ENCODE measurements at regions not wholly inside any gene's neighbourhood (a gene's known extent, or its start where the extent isn't known, plus 50 kb on each side); places are given as distances from the start of the nearest gene placed in this dataset.
"Not testable (repeated sequence)": the region's sequence is repeated elsewhere in the genome, so short reads cannot be mapped to it uniquely, and the experiment has no call there.

- DNase-seq; POLR2A ChIA-PET; H3K4me1 Mint-ChIP-seq; ATAC-seq (ENCODE audit: low read depth); H3K27me3 Mint-ChIP-seq; H3K27ac Mint-ChIP-seq; H3K4me3 Mint-ChIP-seq; H3K36me3 Mint-ChIP-seq: not testable (repeated sequence)
- H3K9me3 Mint-ChIP-seq: peaks cover 45% of the 10 kb centered on the region
Observed at GRCh38 chr21:10347675-10348074, 173.7 kb upstream of the TPTE start.

GRCh38 chr21:10348150-10348549, 173.2 kb upstream of the TPTE start:
- H3K27me3 Mint-ChIP-seq; H3K27ac Mint-ChIP-seq; H3K36me3 Mint-ChIP-seq; DNase-seq; H3K4me3 Mint-ChIP-seq; ATAC-seq (ENCODE audit: low read depth); POLR2A ChIA-PET; H3K4me1 Mint-ChIP-seq: not testable (repeated sequence)
- H3K9me3 Mint-ChIP-seq: peaks cover 49% of the 10 kb centered on the region

DNA sequence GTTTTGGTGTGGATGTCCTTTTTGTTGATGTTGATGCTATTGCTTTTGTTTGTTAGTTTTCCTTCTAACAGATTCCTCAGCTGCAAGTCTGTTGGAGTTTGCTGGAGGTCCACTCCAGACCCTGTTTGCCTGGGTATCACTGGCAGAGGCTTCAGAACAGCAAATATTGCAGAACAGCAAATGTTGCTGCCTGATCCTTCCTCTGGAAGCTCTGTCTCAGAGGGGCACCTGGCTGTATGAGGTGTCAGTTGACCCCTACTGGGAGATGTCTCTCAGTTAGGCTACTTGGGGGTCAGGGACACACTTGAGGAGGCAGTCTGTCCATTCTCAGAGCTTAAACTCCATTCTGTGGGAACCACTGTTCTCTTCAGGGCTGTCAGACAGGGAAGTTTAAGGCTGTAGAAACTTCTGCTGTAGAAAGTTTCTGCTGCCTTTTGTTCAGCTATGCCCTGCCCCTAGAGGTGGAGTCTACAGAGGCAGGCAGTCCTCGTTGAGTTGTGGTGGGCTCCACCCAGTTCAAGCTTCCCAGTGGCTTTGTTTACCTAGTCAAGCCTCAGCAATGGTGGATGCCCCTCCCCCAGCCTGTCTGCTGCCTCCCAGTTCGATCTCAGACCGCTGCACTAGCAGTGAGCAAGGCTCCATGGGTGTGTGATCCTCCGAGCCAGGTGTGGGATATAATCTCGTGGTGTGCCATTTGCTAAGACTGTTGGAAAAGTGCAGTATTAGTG, 166.4 kb upstream of the TPTE start:
- ATAC-seq (ENCODE audit: low read depth); H3K4me3 Mint-ChIP-seq; H3K27ac Mint-ChIP-seq; DNase-seq; H3K36me3 Mint-ChIP-seq; H3K4me1 Mint-ChIP-seq; POLR2A ChIA-PET; H3K27me3 Mint-ChIP-seq: not testable (repeated sequence)
- H3K9me3 Mint-ChIP-seq: peaks cover 53% of the 10 kb centered on the region

- H3K4me3 Mint-ChIP-seq; H3K27me3 Mint-ChIP-seq; H3K36me3 Mint-ChIP-seq; H3K27ac Mint-ChIP-seq; ATAC-seq (ENCODE audit: low read depth); DNase-seq; H3K4me1 Mint-ChIP-seq; POLR2A ChIA-PET: not testable (repeated sequence)
- H3K9me3 Mint-ChIP-seq: peaks cover 40% of the 10 kb centered on the region
Observed at GRCh38 chr21:10359120-10359519, 162.3 kb upstream of the TPTE start.

DNA sequence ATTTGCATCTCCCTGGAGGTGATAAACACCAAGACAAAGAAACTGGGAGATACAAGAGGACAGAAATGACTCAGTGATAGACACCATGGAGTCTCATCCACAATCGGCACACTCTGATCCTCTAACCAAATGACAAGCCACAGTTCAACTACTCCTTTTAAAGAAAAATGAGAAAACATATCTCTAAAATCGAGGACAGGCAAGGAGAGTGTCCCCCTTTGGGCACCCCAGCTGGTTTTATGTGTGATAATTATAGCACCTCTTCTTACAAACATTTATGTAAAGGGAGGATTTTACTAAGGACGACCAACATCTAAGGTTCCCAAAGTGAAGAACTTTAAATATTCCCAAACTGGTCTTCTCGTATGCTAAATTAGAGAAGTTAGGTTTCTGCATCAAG, 161.5 kb upstream of the TPTE start:
- H3K36me3 Mint-ChIP-seq; DNase-seq; H3K27ac Mint-ChIP-seq; H3K4me3 Mint-ChIP-seq; H3K27me3 Mint-ChIP-seq; H3K4me1 Mint-ChIP-seq; POLR2A ChIA-PET; ATAC-seq (ENCODE audit: low read depth): not testable (repeated sequence)
- peaks cover 36% of the 10 kb centered on the region for H3K9me3 Mint-ChIP-seq

DNA sequence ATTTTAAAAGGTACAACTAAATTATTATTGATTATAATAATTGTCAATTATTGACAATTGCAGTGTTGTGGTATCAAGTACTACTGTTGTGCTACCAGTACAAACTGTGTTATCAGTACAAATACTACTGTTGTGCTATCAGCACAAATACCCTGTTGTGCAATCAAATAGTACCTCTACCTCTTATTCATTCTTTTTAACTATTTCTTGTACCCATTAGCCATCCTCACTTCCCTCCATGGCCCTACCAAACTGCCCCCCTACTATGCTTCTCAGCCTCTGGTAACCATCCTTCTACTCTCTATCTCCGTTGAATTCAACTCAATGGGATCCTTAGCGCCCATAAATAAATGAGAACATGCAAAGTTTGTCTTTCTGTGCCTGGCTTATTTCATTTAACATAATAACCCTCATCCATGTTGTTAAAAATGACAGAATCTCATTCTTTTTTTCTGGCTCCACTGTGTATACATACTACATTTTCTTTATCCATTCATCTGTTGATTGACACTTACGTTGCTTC, 160.1 kb upstream of the TPTE start:
- H3K4me1 Mint-ChIP-seq; H3K27ac Mint-ChIP-seq; H3K4me3 Mint-ChIP-seq; DNase-seq; ATAC-seq (ENCODE audit: low read depth); H3K36me3 Mint-ChIP-seq; H3K27me3 Mint-ChIP-seq; POLR2A ChIA-PET: not testable (repeated sequence)
- H3K9me3 Mint-ChIP-seq: peaks cover 30% of the 10 kb centered on the region

DNA sequence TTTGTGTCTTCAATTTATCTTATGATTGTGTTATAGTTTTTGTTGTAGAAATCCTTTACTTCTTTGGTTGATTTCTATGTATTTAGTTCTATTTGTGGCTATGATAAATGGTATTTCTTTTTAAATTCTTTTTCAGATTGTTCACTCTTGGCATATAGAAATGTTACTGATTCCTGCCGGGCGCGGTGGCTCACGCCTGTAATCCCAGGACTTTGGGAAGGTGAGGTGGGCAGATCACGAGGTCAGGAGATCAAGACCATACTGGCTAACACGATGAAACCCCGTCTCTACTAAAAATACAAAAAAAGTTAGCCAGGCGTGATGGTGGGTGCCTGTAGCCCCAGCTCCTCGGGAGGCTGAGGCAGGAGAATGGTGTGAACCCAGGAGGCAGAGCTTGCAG, 158.6 kb upstream of the TPTE start:
- H3K27me3 Mint-ChIP-seq; H3K36me3 Mint-ChIP-seq; POLR2A ChIA-PET; DNase-seq; H3K4me1 Mint-ChIP-seq; H3K27ac Mint-ChIP-seq; ATAC-seq (ENCODE audit: low read depth); H3K4me3 Mint-ChIP-seq: not testable (repeated sequence)
- peaks cover 26% of the 10 kb centered on the region for H3K9me3 Mint-ChIP-seq

- H3K27me3 Mint-ChIP-seq; H3K4me1 Mint-ChIP-seq; POLR2A ChIA-PET; H3K36me3 Mint-ChIP-seq; H3K4me3 Mint-ChIP-seq; ATAC-seq (ENCODE audit: low read depth); H3K27ac Mint-ChIP-seq; DNase-seq: not testable (repeated sequence)
- peaks cover 24% of the 10 kb centered on the region for H3K9me3 Mint-ChIP-seq
Observed at GRCh38 chr21:10363321-10363720, 158.1 kb upstream of the TPTE start.

DNA sequence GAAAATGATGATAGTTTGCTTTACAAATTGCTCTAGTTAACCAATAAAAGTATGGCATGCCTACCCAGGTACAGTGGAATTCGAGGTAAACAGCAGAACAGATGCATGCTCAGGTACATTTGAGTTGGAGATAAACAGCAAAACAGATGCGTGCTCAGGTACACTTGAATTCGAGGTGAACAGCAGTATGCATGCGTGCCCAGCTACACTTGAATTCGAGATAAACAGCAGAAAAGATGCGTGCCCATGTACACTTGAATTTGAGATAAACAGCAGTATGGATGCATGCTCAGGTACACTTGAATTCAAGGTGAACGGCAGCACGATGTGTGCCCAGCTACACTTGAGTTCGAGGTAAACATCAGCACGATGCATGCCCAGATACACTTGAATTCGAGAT, 155.2 kb upstream of the TPTE start:
- H3K4me3 Mint-ChIP-seq; POLR2A ChIA-PET; H3K27me3 Mint-ChIP-seq; H3K4me1 Mint-ChIP-seq; DNase-seq; ATAC-seq (ENCODE audit: low read depth); H3K27ac Mint-ChIP-seq; H3K36me3 Mint-ChIP-seq: not testable (repeated sequence)
- H3K9me3 Mint-ChIP-seq: peaks cover 12% of the 10 kb centered on the region

DNA sequence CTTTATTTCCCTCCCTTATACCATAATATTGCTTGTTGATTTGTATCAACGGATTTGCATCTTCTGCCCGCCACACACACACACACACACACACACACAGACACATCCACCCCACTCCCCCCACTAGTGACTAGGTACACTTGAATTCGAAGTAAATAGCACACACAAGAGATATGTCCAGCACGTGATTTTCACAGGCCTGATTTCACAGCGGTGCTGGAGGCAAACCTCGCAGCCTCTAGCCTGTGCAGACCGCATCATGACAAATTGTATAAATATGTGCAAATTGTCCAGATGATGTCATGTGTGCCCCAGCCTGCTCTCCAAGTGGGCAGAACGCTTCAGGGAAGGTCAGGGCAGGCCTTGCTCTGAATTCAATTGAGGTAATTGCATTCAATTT, 153.8 kb upstream of the TPTE start:
- H3K27ac Mint-ChIP-seq; H3K27me3 Mint-ChIP-seq; H3K4me1 Mint-ChIP-seq; POLR2A ChIA-PET; H3K9me3 Mint-ChIP-seq; DNase-seq; H3K4me3 Mint-ChIP-seq; ATAC-seq (ENCODE audit: low read depth); H3K36me3 Mint-ChIP-seq: not testable (repeated sequence)

DNA sequence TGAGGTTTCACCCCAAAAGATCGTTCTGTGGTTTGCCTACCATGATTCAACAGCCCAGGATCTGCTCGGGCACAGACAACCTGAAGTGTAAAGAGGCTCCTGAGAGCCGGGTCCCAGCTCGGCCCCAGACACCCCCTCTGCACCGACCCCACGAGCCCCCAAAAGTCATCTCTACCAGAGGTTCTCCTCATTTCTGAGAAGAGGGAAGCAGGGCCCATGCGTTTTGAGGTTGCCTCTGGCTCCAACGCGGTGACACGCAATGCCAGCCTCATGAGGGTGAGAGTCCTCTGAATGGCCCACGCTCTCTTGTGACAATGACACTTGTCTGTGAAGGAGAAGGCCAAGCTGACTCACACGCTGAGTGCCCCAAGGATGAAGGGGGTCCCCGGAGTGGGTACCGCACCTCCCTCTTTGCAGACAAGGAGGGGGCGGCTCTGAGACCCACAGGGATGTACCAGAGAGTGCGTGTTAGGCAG, 153.0 kb upstream of the TPTE start:
- not testable (repeated sequence) for ATAC-seq (ENCODE audit: low read depth); H3K4me1 Mint-ChIP-seq; DNase-seq

DNA sequence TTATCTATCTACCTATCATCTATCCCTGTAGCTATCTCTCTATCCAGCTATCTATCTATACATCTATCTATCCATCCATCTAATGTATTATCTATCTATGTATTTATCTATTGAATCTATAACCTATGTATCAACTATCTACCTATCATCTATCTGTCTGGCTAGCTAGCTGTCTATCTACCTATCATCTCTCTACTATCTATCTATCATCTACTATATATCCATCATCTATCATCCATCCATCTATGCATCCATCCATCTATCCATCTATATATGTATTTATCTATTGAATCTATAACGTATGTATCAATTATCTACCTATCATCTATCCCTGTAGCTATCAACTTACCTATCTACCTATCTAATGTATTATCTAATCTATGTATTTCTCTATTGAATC, 152.1 kb upstream of the TPTE start:
- POLR2A ChIA-PET; H3K27ac Mint-ChIP-seq; ATAC-seq (ENCODE audit: low read depth); H3K9me3 Mint-ChIP-seq; H3K4me1 Mint-ChIP-seq; DNase-seq; H3K36me3 Mint-ChIP-seq; H3K27me3 Mint-ChIP-seq; H3K4me3 Mint-ChIP-seq: not testable (repeated sequence)

More for the DNA sequence above, 153.0 kb upstream of the TPTE start:
- H3K36me3 Mint-ChIP-seq, POLR2A ChIA-PET, H3K27me3 Mint-ChIP-seq, H3K4me3 Mint-ChIP-seq, H3K27ac Mint-ChIP-seq, H3K9me3 Mint-ChIP-seq: not testable (repeated sequence)

DNA sequence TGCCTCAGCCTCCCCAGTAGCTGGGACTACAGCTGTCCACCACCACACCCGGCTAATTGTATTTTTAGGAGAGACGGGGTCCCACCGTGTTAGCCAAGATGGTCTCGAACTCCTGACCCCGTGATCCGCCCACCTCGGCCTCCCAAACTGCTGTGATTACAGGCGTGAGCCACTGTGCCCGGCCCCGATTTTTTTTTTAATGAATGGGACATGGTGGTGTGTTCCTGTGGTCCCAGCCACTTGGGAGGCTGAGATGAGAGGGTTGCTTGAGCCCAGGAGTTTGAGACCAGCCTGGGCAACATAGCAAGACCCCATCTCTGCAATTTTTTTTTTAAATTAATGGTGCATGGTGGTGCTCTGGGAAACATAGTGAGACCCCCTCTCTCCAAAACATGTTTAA, 143.6 kb upstream of the TPTE start:
- H3K27me3 Mint-ChIP-seq; DNase-seq; H3K4me3 Mint-ChIP-seq; ATAC-seq (ENCODE audit: low read depth); H3K36me3 Mint-ChIP-seq; H3K27ac Mint-ChIP-seq; POLR2A ChIA-PET; H3K4me1 Mint-ChIP-seq: not testable (repeated sequence)
- peaks cover 24% of the 10 kb centered on the region for H3K9me3 Mint-ChIP-seq

GRCh38 chr21:10379816-10380215, 141.6 kb upstream of the TPTE start:
- DNase-seq; H3K27me3 Mint-ChIP-seq; H3K36me3 Mint-ChIP-seq; H3K4me1 Mint-ChIP-seq; POLR2A ChIA-PET; ATAC-seq (ENCODE audit: low read depth); H3K27ac Mint-ChIP-seq; H3K4me3 Mint-ChIP-seq: not testable (repeated sequence)
- H3K9me3 Mint-ChIP-seq: peaks cover 21% of the 10 kb centered on the region
